ENCODE measurements at regions not wholly inside any gene's neighbourhood (a gene's known extent, or its start where the extent isn't known, plus 50 kb on each side); places are given as distances from the start of the nearest gene placed in this dataset.
"Not testable (repeated sequence)": the region's sequence is repeated elsewhere in the genome, so short reads cannot be mapped to it uniquely, and the experiment has no call there.

- not testable (repeated sequence) for TF ChIP-seq CTCF (IDR thresholded peaks at IDR 0.05; ENCODE audit: insufficient read depth, low read length, poor library complexity, severe bottlenecking); EZH2phosphoT487 (conservative IDR thresholded peaks at IDR 0.05; ENCODE audit: low read length)
Measured at GRCh38 chr9:62803099-62803498, 1613.3 kb downstream of the SPATA31A7 start.

All from SU-DHL-6 (cell line).